Mucosa of rectum (tissue), 2 donors: ENCODE measurements at regions not wholly inside any gene's neighbourhood (a gene's known extent, or its start where the extent isn't known, plus 50 kb on each side); places are given as distances from the start of the nearest gene placed in this dataset.

Experiments
- H3K27ac ChIP-seq, 2 donors: one replicate each; pipeline ENCODE4 v1.7.0; 2013; ENCODE audit warnings: inconsistent platforms in 2 of 2, low read depth in 2 of 2, low read length in 2 of 2
- H3K27me3 ChIP-seq, 2 donors: one replicate each; pipeline ENCODE4 v1.7.0; 2013; ENCODE audit warnings: low read length in 2 of 2; ENCODE audit not compliant: control insufficient read depth in 2 of 2, insufficient read depth in 2 of 2
- H3K36me3 ChIP-seq, 2 donors: one replicate each; pipeline ENCODE4 v1.7.0; 2013; ENCODE audit warnings: low read length in 2 of 2; ENCODE audit not compliant: control insufficient read depth in 2 of 2, insufficient read depth in 2 of 2
- H3K4me1 ChIP-seq, 2 donors: one replicate each; pipeline ENCODE4 v1.7.0; 2013; ENCODE audit warnings: low read length in 2 of 2, mild to moderate bottlenecking in 1 of 2; ENCODE audit not compliant: control insufficient read depth in 2 of 2, insufficient read depth in 2 of 2
- H3K4me3 ChIP-seq, 2 donors: one replicate each; pipeline ENCODE4 v1.7.0; 2013; ENCODE audit warnings: low read length in 2 of 2
- H3K9ac ChIP-seq, 2 donors: one replicate each; pipeline ENCODE4 v1.7.0; 2013; ENCODE audit warnings: low read length in 2 of 2, low read depth in 1 of 2, mild to moderate bottlenecking in 1 of 2
- H3K9me3 ChIP-seq, 2 donors: one replicate each; pipeline ENCODE4 v1.7.0; 2013; ENCODE audit warnings: low read length in 2 of 2; ENCODE audit not compliant: control insufficient read depth in 2 of 2
- donor health status: healthy.
- donor health status: Normal muscosa, but diverticular disease.

DNA sequence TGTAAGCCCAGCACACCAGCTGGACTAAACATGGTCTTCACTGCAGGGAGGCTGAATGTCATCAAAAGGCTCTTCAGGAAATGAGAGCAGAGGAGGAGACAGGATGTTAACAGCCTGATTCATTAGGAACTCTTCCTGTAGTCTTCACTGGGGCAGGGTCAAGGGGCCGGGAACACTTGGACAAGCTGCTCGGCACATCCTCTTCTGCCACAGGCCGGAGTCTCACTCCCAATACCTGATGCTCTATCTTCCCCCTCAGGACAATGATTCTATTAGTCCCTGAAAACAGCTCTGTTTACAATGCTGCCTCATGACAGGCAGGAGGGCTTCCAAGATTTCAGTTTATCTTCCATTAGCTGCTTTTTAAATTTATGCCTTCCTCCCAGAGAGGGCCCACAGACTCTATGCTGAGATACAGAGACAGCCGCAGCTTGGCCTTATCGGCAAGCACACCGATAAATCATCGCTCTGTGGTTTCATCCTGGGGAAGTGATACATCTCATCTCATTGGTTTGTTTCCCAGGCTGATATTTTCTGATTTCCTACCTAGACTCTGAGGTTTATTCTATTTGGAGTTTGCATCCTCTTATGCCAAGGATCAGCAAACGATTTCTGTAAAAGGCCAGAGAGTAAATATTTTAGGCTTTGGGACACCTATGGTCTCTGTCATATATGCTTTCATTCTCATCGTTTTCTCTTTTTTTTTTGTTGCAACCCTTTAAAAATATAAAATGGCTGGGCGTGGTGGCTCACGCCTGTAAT, 214.0 kb upstream of the ASIC2 start:
- H3K4me3 ChIP-seq = no peak overlapping the region
- no peaks in the 10 kb centered on the region for H3K4me1 ChIP-seq
- no peak overlapping the region for H3K9ac ChIP-seq
- H3K9me3 ChIP-seq = no peaks in the 10 kb centered on the region
- H3K27ac ChIP-seq = no peak overlapping the region
- peaks cover 0 to 6% of the 10 kb centered on the region in 2 donors for H3K27me3 ChIP-seq
- H3K36me3 ChIP-seq = no peaks in the 10 kb centered on the region

DNA sequence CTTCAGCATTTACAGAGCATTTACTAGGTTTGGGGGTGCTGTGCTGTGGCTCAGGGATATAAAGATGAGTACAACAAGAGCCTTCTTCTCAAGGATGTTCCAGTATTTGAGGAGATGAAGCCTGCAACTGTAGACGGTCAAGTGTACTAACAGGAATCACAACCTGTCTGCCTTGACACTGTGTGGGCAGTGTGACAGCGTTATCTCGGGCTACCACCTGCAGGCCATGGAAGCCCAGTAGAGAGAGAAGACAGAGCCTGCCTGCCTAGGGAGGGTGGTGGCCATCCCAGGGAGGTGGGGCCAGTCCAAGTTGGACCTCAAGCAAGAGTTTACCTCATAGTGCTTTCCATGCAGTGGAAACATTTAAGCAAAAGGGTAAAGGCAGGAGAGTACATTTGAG, 215.1 kb upstream of the ASIC2 start:
- Histone ChIP-seq H3K9me3 (no peaks in the 10 kb centered on the region), H3K4me3 (no peak overlapping the region), H3K36me3 (no peaks in the 10 kb centered on the region), H3K9ac (no peak overlapping the region), H3K4me1 (no peaks in the 10 kb centered on the region), H3K27ac (no peak overlapping the region), H3K27me3 (peaks cover 0 to 3% of the 10 kb centered on the region in 2 donors)

DNA sequence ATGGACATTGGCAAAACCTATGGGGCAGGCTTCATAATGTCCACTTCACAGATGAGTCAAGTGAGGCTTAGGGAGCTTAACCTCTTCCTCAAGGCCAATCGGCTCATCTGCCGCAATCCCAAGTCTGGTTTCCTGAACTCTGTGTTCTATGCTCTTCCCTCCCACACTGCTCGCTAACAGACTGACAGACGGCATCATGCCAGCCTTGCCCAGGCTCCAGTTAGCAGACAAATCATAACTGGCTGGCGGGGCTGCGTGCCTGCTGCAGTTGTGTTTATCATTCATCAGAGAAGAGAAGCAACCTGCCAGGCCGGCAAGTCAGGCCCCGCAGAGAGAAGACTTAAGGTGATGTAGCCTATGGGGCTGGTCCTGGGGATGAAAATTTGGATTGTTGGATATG, 216.2 kb upstream of the ASIC2 start:
- H3K9ac ChIP-seq = no peak overlapping the region

DNA sequence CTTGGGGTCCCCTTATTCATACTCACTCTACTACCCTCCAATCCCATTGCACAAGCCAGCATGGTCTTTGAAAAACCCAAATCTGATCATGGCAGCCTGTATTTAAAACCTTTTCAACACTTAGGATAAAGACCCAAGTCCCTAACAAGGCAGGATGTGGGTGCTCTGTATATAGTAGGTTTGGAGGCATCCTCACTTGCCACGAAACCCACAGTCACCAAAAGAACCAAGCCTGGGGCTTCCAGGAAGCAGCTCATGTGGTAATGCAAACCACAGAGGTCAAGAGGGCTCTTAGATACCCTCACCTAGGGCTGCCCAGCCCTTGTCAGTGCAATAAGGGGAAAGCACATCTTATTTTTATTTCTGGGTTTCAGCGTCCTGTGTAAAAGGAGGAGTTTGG, 218.6 kb upstream of the ASIC2 start:
- no peak overlapping the region for H3K9ac ChIP-seq
- no peaks in the 10 kb centered on the region for H3K36me3 ChIP-seq
- no peaks in the 10 kb centered on the region for H3K27me3 ChIP-seq
- H3K9me3 ChIP-seq = no peaks in the 10 kb centered on the region
- no peaks in the 10 kb centered on the region for H3K4me1 ChIP-seq
- H3K27ac ChIP-seq = no peak overlapping the region
- no peak overlapping the region for H3K4me3 ChIP-seq

More for the DNA sequence above, 216.2 kb upstream of the ASIC2 start:
- no peak overlapping the region for H3K27ac ChIP-seq
- no peaks in the 10 kb centered on the region for H3K9me3 ChIP-seq
- H3K27me3 ChIP-seq = peaks cover 0 to 3% of the 10 kb centered on the region in 2 donors
- no peaks in the 10 kb centered on the region for H3K4me1 ChIP-seq
- no peaks in the 10 kb centered on the region for H3K36me3 ChIP-seq
- H3K4me3 ChIP-seq = no peak overlapping the region

DNA sequence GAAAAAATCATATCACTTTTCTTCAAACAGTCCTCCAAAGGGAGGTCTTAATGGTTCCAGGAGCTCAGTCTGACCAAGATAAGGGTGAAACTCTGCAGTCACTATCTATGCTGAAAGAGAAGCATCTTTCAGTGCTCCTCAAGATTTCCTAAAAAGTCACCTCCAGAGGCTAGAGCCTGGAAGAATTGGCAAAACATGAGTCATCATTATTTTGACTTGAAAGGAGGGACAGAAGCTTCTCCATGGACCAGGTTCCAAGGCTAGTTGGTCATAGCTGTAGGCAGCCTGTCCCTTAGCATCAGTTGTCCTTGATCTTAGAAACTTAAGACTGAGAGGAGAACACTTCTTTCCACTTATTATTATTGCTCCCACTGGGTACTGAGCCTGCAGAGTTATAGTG, 219.0 kb upstream of the ASIC2 start:
- no peaks in the 10 kb centered on the region for H3K9me3 ChIP-seq
- H3K4me3 ChIP-seq = no peak overlapping the region
- H3K4me1 ChIP-seq = no peaks in the 10 kb centered on the region
- no peaks in the 10 kb centered on the region for H3K36me3 ChIP-seq
- no peaks in the 10 kb centered on the region for H3K27me3 ChIP-seq
- no peak overlapping the region for H3K9ac ChIP-seq
- H3K27ac ChIP-seq = no peak overlapping the region

DNA sequence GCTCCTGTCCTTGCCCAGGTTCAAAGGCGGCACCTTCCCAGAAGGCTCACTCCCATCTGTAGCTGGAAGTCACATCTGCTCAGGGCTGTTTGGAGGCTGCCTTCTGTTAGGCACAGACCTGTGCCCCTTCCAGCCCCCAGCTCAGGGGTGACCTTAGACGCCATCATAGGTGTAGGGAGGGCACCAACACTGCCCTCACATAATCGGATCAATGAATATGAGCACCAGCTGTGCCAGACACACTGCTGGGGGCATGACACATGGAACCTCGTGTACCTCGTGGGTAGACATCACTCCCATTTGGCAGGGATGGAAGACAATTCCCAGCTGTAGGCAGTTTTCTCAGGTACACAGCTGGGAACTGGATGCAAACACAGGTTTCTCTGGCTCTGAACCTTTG, 220.7 kb upstream of the ASIC2 start:
- no peak overlapping the region for H3K4me3 ChIP-seq
- H3K4me1 ChIP-seq = no peaks in the 10 kb centered on the region
- H3K9ac ChIP-seq = no peak overlapping the region
- no peaks in the 10 kb centered on the region for H3K27me3 ChIP-seq
- H3K27ac ChIP-seq = no peak overlapping the region
- no peaks in the 10 kb centered on the region for H3K36me3 ChIP-seq
- no peaks in the 10 kb centered on the region for H3K9me3 ChIP-seq

DNA sequence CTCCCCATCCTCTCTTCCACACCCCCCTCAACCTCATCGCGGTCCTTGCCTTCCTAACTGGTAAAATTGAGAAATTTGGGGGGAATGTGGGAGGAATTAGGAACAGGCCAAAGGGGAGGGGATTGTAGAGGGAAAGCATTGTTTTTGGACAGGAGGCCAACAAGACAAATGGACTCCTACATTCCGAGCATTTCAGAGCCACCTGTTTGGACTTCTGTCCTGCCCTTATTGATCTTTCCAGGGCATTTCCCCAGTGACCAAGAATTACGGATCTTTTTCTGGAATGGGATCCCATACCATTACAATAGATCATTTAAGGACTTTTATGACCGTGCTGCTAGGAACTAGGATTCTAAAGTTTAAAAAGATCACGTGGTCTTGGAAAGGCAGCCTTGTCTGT, 221.3 kb upstream of the ASIC2 start:
- Histone ChIP-seq H3K27ac (no peak overlapping the region), H3K27me3 (no peaks in the 10 kb centered on the region), H3K9ac (no peak overlapping the region), H3K36me3 (no peaks in the 10 kb centered on the region), H3K4me1 (no peaks in the 10 kb centered on the region), H3K9me3 (no peaks in the 10 kb centered on the region), H3K4me3 (no peak overlapping the region)

DNA sequence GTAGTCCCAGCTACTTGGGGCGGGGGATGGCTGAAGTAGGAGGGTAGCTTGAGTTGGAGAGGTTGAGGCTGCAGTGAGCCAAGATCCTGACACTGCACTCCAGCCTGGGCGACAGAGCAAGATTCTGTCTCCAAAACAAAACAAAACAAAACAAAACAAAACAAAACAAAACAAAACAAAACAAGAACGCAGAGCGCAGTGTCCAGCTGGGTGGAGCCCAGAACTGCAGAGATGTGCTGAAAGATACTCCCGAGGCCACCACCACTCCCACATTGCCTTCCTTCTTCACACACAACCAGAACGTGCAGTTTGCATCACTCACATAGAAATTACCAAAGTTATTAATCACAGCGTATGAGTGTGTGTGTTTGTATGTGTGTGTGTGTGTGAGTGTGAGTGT, 222.9 kb upstream of the ASIC2 start:
- Histone ChIP-seq H3K4me1 (no peaks in the 10 kb centered on the region), H3K9me3 (no peaks in the 10 kb centered on the region), H3K36me3 (no peaks in the 10 kb centered on the region), H3K27ac (no peak overlapping the region), H3K9ac (no peak overlapping the region), H3K27me3 (no peaks in the 10 kb centered on the region), H3K4me3 (no peak overlapping the region)

DNA sequence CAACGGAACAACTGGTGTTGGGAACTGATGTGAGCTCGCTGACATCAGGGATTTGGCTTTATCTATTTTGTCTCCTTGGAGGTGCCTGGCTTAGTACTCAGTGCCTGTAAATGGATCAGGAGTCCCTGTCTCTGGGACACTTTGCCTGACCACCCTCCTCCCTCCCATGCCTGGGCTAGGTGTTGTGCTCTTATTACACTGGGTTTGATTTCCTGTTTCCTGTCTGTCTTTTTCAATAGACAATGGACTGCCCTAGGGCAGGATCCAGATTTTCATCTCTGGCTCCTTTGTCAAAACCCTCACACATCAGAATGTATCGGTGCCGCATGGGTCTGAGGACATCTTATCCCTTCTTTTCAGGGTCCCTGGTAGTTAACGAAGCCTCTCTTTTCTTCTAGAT, 223.6 kb upstream of the ASIC2 start:
- Histone ChIP-seq H3K4me3 (no peak overlapping the region), H3K9me3 (no peaks in the 10 kb centered on the region), H3K27ac (no peak overlapping the region)

DNA sequence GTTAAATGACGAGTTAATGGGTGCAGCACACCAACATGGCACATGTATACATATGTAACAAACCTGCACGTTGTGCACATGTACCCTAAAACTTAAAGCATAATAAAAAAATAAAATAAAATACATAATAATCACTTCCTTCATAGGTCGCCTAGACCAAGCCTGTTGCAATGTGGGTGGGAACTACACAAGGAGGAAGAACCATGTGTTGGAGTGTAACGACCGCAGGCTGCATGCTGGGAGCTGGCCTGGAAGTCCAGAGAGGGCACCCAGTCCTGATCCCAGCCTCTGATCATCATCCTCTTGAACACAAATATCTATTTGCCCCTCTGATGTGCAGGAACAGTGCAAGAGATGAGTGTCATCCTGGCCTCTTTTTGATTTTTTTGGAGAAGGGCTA, 224.7 kb upstream of the ASIC2 start:
- Histone ChIP-seq H3K27me3 (no peaks in the 10 kb centered on the region), H3K36me3 (no peaks in the 10 kb centered on the region), H3K27ac (no peak overlapping the region), H3K4me3 (no peak overlapping the region), H3K9ac (no peak overlapping the region), H3K9me3 (no peaks in the 10 kb centered on the region), H3K4me1 (no peaks in the 10 kb centered on the region)

More for the DNA sequence above, 223.6 kb upstream of the ASIC2 start:
- H3K4me1 ChIP-seq = no peaks in the 10 kb centered on the region
- H3K9ac ChIP-seq = no peak overlapping the region
- no peaks in the 10 kb centered on the region for H3K36me3 ChIP-seq
- H3K27me3 ChIP-seq = no peaks in the 10 kb centered on the region
